Neuronal stem cell (in vitro differentiated cells): ENCODE measurements at regions not wholly inside any gene's neighbourhood (a gene's known extent, or its start where the extent isn't known, plus 50 kb on each side); places are given as distances from the start of the nearest gene placed in this dataset.
A peak's percentile ranks its signal among the peaks of the same experiment; 100 is the strongest.

Source experiments
- DNase-seq: peaks from one replicate; pipeline ENCODE4 v3.0.0-alpha.2; 2013; ENCODE audit warnings: low spot score
- H2AFZ ChIP-seq: one replicate; pipeline ENCODE4 v1.6.1; 2013; ENCODE audit warnings: mild to moderate bottlenecking, low read length, inconsistent platforms
- H2AK5ac ChIP-seq: 2 replicates; pipeline ENCODE4 v1.6.1; 2013; ENCODE audit warnings: low read depth, mild to moderate bottlenecking, inconsistent platforms, low read length, moderate library complexity, mixed read lengths
- H2BK120ac ChIP-seq: 2 replicates; pipeline ENCODE4 v1.6.1; 2013; ENCODE audit warnings: low read depth, mild to moderate bottlenecking, inconsistent platforms, low read length, moderate library complexity, mixed read lengths
- H2BK12ac ChIP-seq: one replicate; pipeline ENCODE4 v1.6.1; 2013; ENCODE audit warnings: low read length, inconsistent platforms
- H2BK15ac ChIP-seq: 2 replicates; pipeline ENCODE4 v1.6.1; 2013; ENCODE audit warnings: mild to moderate bottlenecking, low read length, inconsistent platforms, mixed read lengths
- H2BK5ac ChIP-seq: one replicate; pipeline ENCODE4 v1.6.1; 2013; ENCODE audit warnings: inconsistent platforms, mild to moderate bottlenecking, low read length, moderate library complexity
- H3K14ac ChIP-seq: one replicate; pipeline ENCODE4 v1.6.1; 2013; ENCODE audit warnings: low read length, inconsistent platforms
- H3K18ac ChIP-seq: 2 replicates; pipeline ENCODE4 v1.6.1; 2013; ENCODE audit warnings: low read length, inconsistent platforms
- H3K23ac ChIP-seq: 2 replicates; pipeline ENCODE4 v1.6.1; 2013; ENCODE audit warnings: low read depth, mild to moderate bottlenecking, mixed read lengths, low read length, inconsistent platforms; ENCODE audit not compliant: poor library complexity
- H3K27ac ChIP-seq: replicated peaks from 3 replicates; pipeline ENCODE4 v1.5.1; 2013; ENCODE audit warnings: low read length, inconsistent platforms
- H3K27me3 ChIP-seq, 3 experiments: 2 replicates each; pipeline ENCODE4 v1.6.1; 2013; ENCODE audit warnings: low read length in 3 of 3, mild to moderate bottlenecking in 2 of 3, inconsistent platforms in 1 of 3, low read depth in 1 of 3, mixed read lengths in 1 of 3, moderate library complexity in 1 of 3; ENCODE audit not compliant: control insufficient read depth in 3 of 3, insufficient read depth in 3 of 3
- H3K36me3 ChIP-seq, 2 donors: replicated peaks in 1 of 2; 2 replicates each; pipeline ENCODE4 v1.6.1; 2013; ENCODE audit warnings: low read length in 2 of 2; ENCODE audit not compliant: control insufficient read depth in 2 of 2, insufficient read depth in 2 of 2
- H3K4ac ChIP-seq: 2 replicates; pipeline ENCODE4 v1.6.1; 2013; ENCODE audit warnings: inconsistent platforms, mild to moderate bottlenecking, low read length, moderate library complexity
- H3K4me1 ChIP-seq, 2 donors: 1 replicate in 1 of 2; 2 replicates in 1 of 2; pipeline ENCODE4 v1.6.1; 2013; ENCODE audit warnings: low read length in 2 of 2, low read depth in 1 of 2; ENCODE audit not compliant: control insufficient read depth in 2 of 2, insufficient read depth in 1 of 2
- H3K4me2 ChIP-seq: one replicate; pipeline ENCODE4 v1.6.1; 2013; ENCODE audit warnings: mild to moderate bottlenecking, low read length, inconsistent platforms; ENCODE audit not compliant: insufficient read depth, poor library complexity, severe bottlenecking
- H3K4me3 ChIP-seq, 2 donors: 2 replicates each; pipeline ENCODE4 v1.5.1; 2013; ENCODE audit warnings: low read length in 2 of 2, mild to moderate bottlenecking in 2 of 2, inconsistent platforms in 1 of 2, moderate library complexity in 1 of 2
- H3K79me1 ChIP-seq: one replicate; pipeline ENCODE4 v1.6.1; 2013; ENCODE audit warnings: low read depth, mild to moderate bottlenecking, inconsistent platforms, low read length, moderate library complexity
- H3K9ac ChIP-seq: one replicate; pipeline ENCODE4 v1.6.1; 2013; ENCODE audit warnings: mild to moderate bottlenecking, low read depth, low read length, inconsistent platforms; ENCODE audit not compliant: poor library complexity
- H3K9me3 ChIP-seq, 2 donors: replicated peaks in 1 of 2; 2 replicates each; pipeline versions ENCODE3 to v1.6.1; 2013; ENCODE audit warnings: low read length in 2 of 2, mild to moderate bottlenecking in 2 of 2, inconsistent platforms in 1 of 2, low read depth in 1 of 2, mixed read lengths in 1 of 2, moderate library complexity in 1 of 2; ENCODE audit not compliant: control insufficient read depth in 2 of 2, insufficient read depth in 1 of 2
- H4K8ac ChIP-seq: one replicate; pipeline ENCODE4 v1.6.1; 2013; ENCODE audit warnings: low read depth, mild to moderate bottlenecking, inconsistent platforms, low read length, moderate library complexity
- H4K91ac ChIP-seq: one replicate; pipeline ENCODE4 v1.6.1; 2013; ENCODE audit warnings: low read length, low read depth, mild to moderate bottlenecking, inconsistent platforms; ENCODE audit not compliant: poor library complexity
- WGBS, 2 donors: extraction: QIAGEN DNeasy Blood & Tissue Kit; methylation state at CpG; one replicate each; pipeline ENCODE4 v1.1.7; 2013; ENCODE audit warnings: missing lambda C conversion rate in 2 of 2, mixed read lengths in 1 of 2; ENCODE audit not compliant: insufficient read length in 2 of 2, insufficient replicate concordance in 1 of 2; ENCODE audit errors: extremely low coverage in 2 of 2; 5-methylcytosine and 5-hydroxymethylcytosine counted together

- Histone ChIP-seq H3K9ac (no peak overlapping the region), H3K27ac (no peak overlapping the region), H3K36me3 (no peaks in the 10 kb centered on the region), H3K4me1 (no peaks in the 10 kb centered on the region), H2BK120ac (no peak overlapping the region), H4K91ac (no peak overlapping the region), H3K79me1 (no peaks in the 10 kb centered on the region), H3K23ac (no peak overlapping the region), H2BK12ac (no peak overlapping the region), H2AK5ac (no peak overlapping the region), H3K27me3 (no peaks in the 10 kb centered on the region), H4K8ac (no peak overlapping the region), H2BK5ac (no peak overlapping the region), H3K9me3 (no peaks in the 10 kb centered on the region), H3K14ac (no peak overlapping the region), H2BK15ac (no peak overlapping the region), H3K18ac (no peak overlapping the region), H2AFZ (no peak overlapping the region), H3K4me3 (no peak overlapping the region), H3K4ac (no peak overlapping the region), H3K4me2 (no peak overlapping the region)
- DNase-seq, result no peak
- no CpG with 5 or more reads among the region's 3 CpGs for WGBS, 2 donors
Measured at GRCh38 chr5:68804343-68804742, 289.5 kb upstream of the SLC30A5 start.

DNA sequence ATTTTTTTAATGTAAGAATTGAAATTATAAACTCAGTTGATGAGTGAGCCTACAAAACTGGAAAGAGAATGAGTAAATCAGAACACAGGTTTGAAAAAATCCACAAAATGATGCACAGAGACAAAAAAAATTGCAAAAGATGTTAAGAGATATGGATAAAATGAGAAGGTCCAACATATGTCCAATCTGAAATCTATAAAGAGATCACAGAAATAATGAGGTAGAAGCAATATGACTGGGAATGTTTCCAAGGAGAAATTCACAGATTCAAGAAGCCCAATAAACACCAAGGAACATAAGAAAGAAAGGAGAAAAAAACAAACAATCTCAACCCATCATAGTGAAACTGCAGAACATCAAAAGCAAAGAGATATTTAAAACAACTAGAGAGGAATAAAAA, 288.4 kb upstream of the SLC30A5 start:
- H2BK5ac ChIP-seq, result no peak overlapping the region

GRCh38 chr5:68817632-68818031, 276.2 kb upstream of the SLC30A5 start:
- Histone ChIP-seq H3K23ac (no peak overlapping the region), H4K8ac (no peak overlapping the region), H2BK12ac (no peak overlapping the region), H2BK5ac (no peak overlapping the region), H3K79me1 (no peaks in the 10 kb centered on the region), H3K14ac (no peak overlapping the region), H2BK15ac (no peak overlapping the region), H2BK120ac (no peak overlapping the region), H3K36me3 (no peaks in the 10 kb centered on the region), H3K4ac (no peak overlapping the region), H3K9ac (no peak overlapping the region), H3K9me3 (no peaks in the 10 kb centered on the region), H4K91ac (no peak overlapping the region), H3K27ac (no peak overlapping the region), H3K27me3 (no peaks in the 10 kb centered on the region), H3K4me1 (no peaks in the 10 kb centered on the region), H3K18ac (no peak overlapping the region), H3K4me2 (no peak overlapping the region), H3K4me3 (no peak overlapping the region), H2AFZ (no peak overlapping the region), H2AK5ac (no peak overlapping the region)
- WGBS, 2 donors, result no CpG with 5 or more reads among the region's 2 CpGs
- no peak for DNase-seq

More for the DNA sequence above, 288.4 kb upstream of the SLC30A5 start:
- DNase-seq, result no peak
- no peaks in the 10 kb centered on the region for H3K4me1 ChIP-seq
- no peak overlapping the region for H3K27ac ChIP-seq
- H2BK120ac ChIP-seq, result no peak overlapping the region
- H3K79me1 ChIP-seq, result no peaks in the 10 kb centered on the region
- no peak overlapping the region for H3K14ac ChIP-seq
- H2AFZ ChIP-seq, result no peak overlapping the region
- H3K27me3 ChIP-seq, result no peaks in the 10 kb centered on the region
- H3K9me3 ChIP-seq, result no peaks in the 10 kb centered on the region
- H3K4me2 ChIP-seq, result no peak overlapping the region
- no peak overlapping the region for H3K9ac ChIP-seq
- no peak overlapping the region for H4K8ac ChIP-seq
- H4K91ac ChIP-seq, result no peak overlapping the region
- H3K18ac ChIP-seq, result no peak overlapping the region
- no peak overlapping the region for H3K4me3 ChIP-seq
- no peak overlapping the region for H3K4ac ChIP-seq
- no peak overlapping the region for H2BK12ac ChIP-seq
- no peak overlapping the region for H3K23ac ChIP-seq
- H2BK15ac ChIP-seq, result no peak overlapping the region
- H3K36me3 ChIP-seq, result no peaks in the 10 kb centered on the region
- no peak overlapping the region for H2AK5ac ChIP-seq

DNA sequence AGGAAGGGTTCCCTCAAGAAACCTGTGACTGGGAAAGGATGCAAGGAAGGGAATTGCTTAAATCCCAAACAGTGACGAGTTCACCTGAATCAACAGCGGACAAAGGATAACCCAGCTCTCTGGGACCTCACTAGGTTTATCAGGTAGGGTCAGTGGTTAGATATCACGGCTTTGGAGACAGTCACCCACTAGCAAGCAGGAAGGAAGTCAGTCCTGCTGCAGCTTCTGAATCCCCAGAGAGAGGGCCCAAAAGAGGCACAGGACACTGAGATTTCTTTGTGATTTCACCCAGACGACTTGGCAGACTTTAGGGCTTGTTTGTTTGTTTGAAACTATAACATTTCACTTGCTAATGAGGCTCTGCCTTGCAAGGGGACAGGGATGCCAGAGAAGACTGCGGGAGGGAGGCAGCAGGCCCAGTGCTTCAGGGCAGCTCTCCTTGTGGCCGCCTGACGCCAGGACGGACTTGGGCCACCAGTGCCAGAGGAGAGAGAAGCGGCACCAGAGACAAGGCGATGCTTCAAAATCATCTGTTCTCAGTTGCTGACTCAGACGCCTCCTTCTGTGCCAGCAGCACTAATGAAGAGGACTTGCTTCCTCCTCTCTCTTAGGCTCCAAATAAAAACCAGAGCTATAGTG, 275.6 kb upstream of the SLC30A5 start:
- Histone ChIP-seq H2BK15ac (no peak overlapping the region), H3K4ac (no peak overlapping the region), H4K8ac (no peak overlapping the region), H3K14ac (no peak overlapping the region), H3K4me2 (no peak overlapping the region), H3K23ac (no peak overlapping the region), H3K4me3 (no peak overlapping the region), H3K27me3 (no peaks in the 10 kb centered on the region), H2BK120ac (no peak overlapping the region), H3K4me1 (no peaks in the 10 kb centered on the region), H2BK5ac (no peak overlapping the region), H2AFZ (peak overlapping the region; percentile 21), H3K27ac (no peak overlapping the region), H2BK12ac (no peak overlapping the region), H3K79me1 (no peaks in the 10 kb centered on the region), H3K36me3 (no peaks in the 10 kb centered on the region), H3K9me3 (no peaks in the 10 kb centered on the region), H3K9ac (no peak overlapping the region), H2AK5ac (no peak overlapping the region), H3K18ac (peak overlapping the region; percentile 20), H4K91ac (no peak overlapping the region)
- no peak for DNase-seq
- no CpG with 5 or more reads among the region's 11 CpGs for WGBS, 2 donors
